ENCODE measurements at regions not wholly inside any gene's neighbourhood (a gene's known extent, or its start where the extent isn't known, plus 50 kb on each side); places are given as distances from the start of the nearest gene placed in this dataset.

DNA sequence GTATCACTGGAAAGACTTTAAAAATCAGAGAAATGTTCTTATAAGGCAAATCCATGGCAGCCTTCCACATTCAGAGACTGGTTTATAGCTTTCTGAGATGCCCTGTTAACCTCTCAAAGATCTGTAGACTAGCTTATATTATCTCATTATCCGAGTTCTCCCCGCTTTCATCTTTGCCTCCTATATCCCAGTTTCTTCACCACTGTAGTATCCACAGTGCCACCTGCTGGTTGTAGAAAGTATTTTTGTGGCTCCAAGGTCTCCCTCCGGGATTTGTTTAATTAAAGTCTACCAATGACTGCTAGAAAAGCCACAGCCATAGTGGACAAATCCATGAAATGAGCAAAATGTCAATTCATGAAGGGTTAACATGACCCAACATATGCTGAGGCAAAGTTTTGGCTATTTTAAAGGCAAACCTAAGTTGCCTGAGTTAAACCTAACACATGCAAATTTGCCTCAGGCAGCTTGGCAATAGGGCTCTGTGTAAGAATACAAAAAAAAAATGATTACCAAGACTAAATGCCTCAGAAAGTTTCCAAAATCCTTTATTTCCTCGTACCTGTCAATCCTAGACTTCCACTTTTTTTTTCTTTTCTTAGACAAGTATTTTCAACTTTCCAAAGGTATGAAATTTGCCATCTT lies 218.8 kb upstream of the BMP4 start:
- DNase-seq, result peak; percentile 65

DNA sequence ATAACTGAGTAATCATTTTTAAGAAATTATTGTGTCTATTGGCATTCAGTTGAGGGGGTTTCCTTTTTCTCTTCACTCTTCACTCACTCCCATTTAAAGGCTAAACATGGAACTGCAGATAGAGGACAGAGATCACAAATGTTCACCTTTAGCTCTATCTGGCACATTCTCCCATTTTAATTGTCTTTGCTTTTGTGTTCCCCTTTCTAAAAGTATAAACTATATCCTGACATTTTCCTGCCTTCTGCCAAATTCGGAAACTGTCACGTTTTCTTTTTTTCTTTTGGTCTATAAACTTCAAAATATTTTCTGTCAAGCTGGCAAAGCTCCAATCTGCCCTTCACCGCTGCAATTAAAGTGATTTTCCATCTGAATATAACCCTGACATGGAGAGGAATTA lies 219.8 kb upstream of the CDKN3 start:
- DNase-seq, result no peak

DNA sequence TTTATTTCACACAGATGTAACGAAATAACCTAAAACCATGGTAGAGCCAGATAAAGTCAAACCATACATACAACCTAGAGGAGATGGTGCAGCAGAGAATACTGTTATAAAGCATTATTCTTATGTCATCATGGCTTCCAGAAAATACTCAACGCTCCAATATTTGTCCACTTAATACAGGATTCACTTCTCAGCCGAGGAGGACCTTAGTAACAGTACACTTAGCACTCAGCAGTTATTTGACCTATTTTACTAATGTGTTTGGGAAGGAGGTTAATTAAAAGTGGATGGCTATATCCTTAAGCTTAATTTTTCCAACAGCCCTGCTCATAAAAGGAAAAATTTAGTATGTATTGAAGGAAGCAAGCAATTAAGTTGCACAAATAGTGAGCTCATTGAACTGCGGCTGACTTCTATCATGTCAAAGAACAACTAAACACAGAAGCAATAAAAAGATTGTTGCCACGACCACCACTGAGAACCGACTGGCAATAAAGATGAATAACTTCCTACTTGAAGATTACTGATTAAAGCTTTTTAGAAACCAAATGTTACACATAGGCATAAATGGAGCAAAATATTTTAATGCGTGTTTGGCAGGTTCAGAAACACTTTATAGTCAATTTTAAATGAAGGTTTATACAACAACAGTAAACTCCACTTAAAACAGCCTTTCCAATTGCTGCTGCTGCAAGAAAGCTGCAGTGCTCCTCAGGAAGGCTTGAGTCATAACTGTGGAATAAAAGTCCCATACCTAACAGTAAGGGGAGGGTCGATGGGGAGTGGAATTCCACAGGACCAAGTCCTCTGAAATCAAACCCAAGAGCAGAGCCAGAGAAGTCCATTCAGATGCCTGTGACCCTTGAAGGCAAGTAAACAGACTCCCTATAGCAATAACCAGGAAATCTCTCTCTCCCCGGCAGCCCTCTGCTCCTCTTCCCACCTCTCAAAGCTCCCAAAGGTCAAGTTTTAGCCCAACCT lies 218.9 kb upstream of the CDKN3 start:
- DNase-seq, result no peak

DNA sequence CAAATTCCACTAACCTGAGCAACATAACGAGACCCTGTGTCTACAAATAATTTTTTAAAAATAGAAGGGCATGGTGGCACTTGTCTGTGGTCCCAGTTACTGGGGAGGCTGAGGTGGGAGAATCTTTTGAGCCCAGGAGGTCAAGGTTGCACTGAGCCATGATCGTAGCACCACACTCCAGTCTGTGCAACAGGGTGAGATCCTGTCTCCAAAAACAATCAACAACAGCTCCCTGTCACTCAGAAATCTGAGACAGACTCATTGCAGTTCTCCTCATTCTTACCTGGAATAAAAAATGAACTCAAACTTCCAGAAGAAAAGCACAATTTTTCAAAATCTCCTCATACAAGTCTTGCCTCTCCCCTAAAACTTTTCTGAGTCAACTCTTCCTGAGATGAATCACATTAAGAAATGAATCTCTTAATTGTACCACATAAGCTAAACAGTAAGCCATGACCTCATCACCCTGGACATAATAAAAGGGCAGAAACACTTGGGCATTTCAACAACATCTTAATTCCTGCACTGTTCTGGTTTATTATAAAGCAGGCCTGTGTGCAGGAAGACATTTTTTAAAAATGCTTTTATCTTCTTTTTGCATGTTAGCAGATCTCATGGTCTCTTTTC lies 214.3 kb upstream of the CDKN3 start:
- no peak for DNase-seq

DNA sequence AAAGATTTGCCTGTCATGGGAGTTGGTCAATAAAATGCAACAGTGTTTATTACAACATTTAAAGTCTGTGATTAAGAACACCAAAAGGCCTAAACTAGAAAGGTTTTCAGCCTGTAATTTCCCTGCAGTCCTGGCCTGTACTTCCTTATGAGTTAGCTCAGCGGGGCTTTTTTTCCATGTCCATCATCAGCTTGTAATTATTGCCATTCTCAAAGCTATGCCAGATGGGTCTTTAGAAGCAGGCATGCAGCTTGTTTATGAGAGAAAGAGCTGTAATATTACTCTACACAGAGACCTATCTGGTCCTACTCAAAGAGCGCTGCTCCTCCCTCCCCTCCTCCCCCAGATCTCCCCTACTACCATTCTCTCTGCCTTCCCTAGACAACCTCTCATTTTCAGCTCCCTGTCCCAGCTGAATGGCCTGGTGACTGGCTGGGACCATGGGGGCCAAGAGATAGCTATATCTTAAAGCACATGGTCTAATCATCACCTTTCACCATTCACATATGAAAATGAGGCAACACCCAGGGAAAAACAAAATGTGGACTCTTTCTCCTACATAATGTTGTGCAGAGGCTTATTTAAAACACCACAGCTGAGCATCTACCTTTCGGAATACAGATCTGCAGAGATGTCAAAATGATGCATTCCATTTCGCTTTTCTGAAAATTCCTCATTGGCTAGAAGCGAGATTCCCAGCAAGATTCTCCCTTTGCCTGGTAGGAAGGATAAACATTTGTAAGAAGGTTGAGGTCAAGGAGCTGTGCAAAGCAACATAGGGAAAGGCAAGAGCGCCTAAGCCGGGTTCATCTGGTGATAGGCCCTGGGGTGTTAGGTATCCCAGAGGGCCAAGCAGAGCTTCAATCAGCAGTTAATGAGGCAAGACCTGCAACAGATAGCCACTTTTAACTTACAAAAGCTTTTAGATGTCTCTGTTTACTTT lies 209.7 kb upstream of the CDKN3 start:
- DNase-seq, result no peak

DNA sequence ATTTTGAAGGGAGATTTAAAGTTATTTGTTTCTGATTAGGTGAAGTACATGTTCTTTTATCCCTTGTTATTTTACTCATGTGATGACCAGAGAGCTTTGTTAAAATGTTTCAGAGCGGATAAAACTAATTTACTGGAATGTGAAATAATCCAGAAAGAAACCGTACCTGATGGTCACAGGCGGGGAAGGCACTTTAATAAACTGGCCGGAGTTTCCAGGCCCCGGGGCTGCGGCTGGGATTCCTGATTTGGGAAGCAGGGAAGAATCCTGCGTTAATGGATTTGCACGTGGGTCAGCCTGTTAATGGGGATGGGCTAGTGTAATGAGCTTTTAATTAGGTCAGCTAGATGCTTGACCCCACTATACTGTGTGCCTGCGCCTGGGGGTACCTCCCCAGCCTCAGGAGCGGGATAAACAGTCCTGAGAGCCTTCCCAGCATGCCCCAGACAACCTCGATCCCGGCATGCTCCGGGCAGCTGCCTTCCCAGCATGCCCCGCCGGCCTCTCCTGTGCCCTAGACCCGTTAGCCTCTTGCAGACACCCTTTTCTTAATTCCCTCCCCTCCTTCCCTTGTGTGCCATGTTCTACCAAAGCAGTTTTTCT lies 208.6 kb upstream of the CDKN3 start:
- DNase-seq, result no peak

DNA sequence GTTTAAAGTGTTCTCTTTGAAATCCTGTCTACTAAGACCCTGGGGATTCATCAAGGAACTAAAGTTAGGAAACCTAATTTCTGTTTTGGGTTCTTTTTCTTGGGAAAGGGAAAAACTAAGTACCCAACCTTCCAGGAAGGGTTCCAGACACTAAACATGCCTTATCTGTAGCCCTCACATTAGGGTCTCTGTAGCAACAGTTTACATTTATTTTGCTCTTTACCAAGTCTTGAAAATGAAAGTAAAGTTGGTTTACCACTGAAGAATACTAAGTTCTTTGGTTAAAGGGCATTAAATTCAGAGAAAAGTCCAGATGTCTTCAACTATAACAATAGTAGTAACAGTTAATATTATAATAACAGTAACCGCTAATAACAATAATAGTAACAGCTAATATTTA lies 207.5 kb upstream of the CDKN3 start:
- no peak for DNase-seq

DNA sequence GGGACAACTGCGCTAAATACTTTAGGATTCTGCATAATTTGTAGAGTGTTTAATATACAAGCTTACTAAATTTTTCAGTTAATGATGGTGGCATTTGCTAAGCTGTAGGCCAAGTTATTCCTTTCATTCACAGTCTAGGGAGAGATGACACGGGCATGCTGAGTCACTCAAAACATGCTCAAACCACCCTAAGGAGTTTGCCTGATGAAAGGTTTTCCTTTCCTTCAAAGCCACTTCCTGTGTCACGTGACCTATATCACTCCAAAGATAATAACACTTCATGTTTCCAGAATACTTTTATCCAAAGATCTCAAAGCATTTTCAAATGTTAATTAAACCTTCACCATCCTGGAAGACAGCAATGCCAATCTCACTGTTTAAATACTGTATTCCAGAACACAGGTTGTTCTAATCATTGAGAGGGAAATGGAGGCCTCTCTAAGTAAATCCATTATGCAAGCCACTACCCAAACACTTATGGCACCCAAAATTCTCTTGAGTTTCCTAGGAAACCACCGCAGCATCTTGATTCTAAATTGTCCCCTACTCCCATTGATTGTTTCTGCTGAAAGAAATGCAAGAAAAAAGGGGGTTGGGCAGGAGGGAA lies 207.0 kb upstream of the CDKN3 start:
- no peak for DNase-seq

DNA sequence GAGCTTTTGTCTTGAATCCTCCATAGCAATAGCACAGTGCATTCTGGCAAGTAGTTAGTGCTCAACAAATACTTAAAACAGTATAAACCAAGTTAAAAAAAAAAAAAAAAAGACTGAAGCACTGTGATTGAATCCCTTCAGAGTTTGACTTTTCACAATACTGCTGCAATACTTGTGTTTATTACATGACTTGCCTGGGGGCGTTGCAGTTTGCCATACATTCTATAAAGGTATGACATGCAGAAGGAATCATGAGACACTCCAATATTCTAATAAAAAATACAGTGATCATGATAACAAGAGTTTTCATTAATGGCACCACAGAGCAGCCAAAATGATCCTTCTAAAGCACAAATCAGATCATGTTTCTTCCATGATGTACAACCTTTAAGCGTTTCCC lies 205.0 kb upstream of the CDKN3 start:
- no peak for DNase-seq

DNA sequence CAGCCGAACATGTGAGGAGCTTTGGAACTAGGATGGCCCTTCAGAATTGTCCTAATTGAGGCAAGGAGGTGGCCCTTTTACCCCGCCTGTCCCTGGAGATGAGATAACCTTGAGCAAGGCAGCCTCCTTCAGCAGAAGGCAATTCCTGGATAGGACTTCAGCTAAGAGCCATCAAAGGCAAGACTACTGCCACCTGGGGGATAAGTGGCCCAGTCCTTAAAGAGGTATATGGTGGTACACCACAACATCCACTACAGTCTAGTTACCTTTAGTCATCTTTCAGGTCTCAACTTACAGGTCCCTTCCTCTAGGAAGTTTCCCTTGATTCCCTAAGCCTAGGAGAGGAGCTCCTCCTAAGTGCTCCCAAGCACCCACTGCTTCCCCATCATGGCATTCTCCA lies 204.2 kb upstream of the CDKN3 start:
- no peak for DNase-seq

DNA sequence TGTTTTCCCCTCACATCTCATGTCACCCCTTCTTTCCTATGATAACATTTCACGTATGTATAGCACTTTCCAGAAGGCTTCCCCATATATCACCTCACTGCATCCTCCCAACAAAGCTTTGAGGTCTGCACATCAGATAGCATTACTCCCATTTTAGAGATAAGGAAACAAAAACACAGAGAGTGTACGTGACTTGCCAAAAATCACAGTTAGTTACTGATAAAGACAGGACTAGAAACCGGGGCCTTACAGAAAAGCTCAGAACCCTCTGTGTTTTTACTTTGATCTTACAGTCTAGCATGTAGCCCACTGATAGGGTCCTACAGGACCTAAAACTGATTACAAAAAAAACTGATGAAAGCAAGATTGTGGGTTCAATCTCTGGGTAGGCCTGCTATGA lies 202.9 kb upstream of the CDKN3 start:
- DNase-seq, result no peak

DNA sequence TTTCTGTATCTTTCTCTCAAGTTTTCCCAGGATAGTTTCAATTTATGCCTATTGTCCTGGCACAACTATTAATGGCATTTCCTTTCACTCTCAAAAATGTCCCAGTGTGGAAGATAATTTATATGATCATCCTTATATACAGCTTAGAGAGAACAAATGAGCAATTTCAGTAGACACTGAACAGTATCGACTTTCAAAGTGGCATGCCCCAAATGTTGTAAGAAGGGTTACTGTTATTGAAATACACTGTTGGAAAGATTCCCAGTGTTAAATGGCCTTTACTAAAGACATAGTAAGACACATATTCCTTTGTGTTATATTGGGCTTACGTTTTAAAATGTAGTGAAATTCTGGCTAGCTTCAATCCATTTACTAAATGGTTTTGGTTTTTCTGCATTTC lies 202.3 kb upstream of the CDKN3 start:
- DNase-seq, result no peak

DNA sequence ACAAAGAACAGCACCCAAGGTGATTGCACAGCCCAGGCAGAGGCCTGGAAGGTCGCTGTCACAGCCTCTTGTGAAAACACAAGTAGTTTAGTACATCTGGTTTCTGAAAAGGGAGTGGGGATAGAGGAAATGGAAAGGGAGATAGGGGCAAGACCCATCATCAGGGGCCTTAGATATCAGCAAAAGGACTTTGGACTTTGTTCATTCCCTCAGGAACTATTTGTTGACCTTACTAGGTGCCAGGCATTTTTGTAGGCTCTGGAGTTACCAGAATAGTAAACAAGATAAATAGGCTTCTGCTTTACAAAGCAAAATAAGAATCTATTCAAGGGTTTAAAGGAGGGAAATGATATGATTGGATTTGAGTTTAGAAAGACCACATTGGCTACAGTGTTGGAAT lies 199.4 kb upstream of the CDKN3 start:
- no peak for DNase-seq

DNA sequence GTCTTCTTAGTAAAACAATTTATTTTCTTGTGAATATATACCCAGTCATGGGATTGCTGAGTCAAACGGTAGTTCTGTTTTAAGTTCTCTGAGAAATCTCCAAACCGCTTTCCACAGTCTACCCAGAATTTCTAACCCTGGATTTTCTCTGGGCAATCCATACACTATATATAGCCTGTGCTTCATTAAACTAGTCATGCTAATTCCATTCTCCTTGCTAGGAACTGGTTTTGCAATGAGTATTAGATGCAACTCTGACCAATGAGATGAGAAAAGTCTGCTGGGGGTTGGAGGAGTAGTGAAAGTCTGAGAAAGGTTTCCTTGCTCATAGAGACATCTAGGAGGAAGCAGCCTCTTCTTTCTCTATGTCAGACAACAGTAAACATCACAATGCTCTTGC lies 196.1 kb upstream of the CDKN3 start:
- DNase-seq, result no peak

DNA sequence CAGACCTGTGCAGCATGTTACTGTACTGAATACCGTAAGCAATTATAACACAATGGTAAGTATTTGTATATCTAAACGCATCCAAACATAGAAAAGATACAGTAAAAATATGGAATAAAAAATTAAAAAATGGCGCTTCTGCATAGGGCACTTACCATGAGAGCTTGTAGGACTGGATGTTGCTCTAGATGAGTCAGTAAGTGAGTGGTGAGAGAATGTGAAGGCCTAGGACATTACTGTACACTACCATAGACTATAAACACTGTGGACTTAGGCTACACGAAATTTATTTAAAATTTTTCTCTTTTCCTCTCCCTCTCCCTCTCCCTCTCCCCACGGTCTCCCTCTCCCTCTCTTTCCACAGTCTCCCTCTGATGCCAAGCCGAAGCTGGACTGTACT lies 194.5 kb upstream of the CDKN3 start:
- no peak for DNase-seq

DNA sequence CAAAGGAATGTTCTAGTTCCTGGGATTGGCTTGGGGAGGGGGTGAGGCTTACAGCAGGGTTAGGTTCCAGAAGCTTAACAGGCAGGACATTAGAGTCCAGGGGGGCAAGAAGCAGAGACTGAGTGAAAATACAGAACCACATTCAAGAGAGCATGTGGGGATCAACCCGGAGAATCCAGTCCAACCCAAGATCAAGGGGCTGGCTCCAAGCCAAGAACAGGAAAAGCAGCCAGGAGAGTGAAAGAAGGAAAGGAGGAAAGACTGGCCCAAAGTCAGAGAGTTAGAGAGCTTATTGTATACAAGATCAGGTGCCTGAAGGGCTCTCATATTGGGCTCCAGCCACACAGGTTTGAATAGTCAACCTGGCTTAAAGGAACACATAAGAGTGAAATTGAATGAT lies 190.3 kb upstream of the CDKN3 start:
- no peak for DNase-seq

DNA sequence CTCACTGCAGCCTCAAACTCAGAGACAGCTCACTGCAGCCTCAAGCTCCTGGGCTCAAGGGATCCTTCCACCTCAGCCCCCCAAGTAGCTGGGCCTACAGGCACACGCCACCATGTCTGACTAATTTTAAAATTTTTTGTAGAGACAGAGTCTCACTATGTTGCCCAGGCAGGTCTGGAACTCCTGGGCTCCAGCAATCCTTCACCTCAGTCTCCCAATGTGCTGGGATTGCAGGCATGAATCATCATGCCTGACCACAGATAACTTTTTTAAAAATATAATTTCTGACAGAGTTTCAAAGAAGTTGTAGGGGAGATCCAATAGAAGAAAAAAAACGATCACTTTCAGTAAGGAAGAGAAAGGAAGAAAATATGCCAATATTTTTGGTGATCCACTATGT lies 189.7 kb upstream of the CDKN3 start:
- DNase-seq, result no peak

DNA sequence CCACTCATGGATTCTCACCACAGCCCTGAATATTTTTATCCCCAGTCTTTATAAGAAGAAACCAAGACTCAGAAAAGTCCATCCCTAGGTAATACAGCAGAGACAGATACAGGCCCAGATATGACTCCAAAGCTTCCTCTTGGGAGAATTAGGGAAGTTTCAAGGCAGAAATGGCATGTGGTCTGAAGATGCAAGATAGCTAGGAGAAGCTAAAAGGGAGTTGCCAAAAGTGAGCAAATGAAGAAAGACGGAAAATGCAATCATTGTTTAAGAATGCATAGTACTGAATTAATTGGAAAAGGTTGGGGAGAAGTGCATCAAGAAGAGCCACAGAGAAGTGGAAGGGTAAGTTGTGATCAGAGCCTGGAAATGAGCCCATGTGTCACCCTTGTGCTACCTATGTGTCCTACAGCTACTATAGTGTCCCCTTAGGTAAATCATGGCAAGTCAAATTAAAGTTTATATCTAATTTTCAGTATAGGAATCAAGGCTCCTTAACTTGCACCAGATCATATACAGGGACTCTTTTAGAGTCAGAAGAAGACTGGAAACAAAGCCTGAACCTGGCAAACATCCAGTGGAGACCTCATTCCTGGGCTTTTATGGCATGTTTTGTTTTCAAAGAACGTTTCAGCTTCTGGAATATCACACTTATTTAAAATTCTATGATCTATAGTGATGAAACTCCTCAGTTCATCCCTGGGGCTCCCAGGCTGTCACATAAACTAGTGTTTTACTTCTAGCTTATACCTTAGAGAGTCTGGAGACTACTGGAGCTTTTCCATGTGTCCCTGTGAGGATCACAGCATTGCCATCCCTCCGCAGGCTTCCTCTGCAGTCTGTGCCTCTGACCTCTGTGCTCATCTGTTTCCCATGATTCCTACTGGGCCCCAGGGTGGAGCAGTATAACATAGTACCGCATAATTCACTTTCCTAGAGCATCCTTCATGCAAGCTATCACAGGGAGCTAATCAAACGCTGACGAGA lies 189.0 kb upstream of the CDKN3 start:
- no peak for DNase-seq

DNA sequence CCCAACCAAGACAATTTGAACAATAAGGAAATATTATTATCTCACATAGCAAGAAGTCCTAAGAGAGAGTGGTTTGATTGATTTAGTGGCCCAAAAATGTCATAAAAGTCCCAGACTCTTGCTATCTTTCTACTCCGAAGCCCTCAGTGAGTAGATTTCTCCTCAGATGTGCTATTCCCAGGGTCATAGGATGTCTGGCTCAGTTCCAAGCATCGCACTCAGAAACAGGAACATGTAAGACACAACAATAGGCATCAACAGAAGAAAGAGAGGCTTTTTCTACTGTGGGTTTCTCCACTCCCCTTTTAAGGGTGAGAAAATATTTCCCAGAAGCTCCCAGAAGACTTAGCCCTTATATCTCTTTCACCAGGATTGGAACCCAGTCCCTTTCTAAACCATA lies 188.1 kb upstream of the CDKN3 start:
- DNase-seq, result no peak

DNA sequence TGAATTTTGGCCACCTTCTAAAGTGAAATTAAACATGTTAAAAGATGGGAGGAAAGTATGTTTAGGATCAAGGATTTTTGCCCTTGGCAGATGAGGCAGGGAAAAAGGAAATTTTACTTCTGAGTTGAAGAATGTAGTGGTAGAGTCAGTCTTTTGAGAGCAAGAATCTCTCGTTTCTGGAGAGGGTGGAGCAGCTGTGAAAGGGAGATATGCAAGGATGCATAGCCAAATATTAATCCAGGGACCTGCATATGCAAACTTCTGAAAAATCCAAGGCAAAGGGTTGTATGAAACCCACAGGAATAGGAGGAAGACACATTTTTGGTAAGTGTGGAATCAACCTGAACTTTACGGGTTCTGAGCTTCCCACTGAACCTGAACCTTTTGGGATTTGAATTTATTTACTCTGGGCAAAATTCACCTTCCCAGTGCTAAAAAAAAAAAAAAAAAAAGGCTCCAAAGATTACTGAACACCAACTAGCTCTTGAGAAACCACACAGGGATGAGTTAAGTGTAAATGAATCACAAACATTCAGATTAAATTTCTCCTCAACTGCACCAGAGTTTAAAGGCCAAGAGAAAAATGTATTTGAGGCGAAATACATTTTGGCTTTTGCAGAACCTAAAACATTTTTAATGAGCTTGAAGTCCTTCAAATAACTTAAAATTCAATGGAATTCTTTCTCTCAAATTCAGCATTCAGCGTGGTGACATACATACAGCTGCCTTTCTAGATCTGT lies 187.1 kb upstream of the CDKN3 start:
- DNase-seq, result no peak
